ENCODE measurements at regions not wholly inside any gene's neighbourhood (a gene's known extent, or its start where the extent isn't known, plus 50 kb on each side); places are given as distances from the start of the nearest gene placed in this dataset.

GRCh38 chr12:4850857-4851380 is 58.8 kb upstream of the KCNA1 start:
- TF ChIP-seq CTCF (IDR thresholded peaks at IDR 0.05) = no peak
- TF ChIP-seq POLR2A (IDR thresholded peaks at IDR 0.05) = no peak
